ENCODE measurements at regions not wholly inside any gene's neighbourhood (a gene's known extent, or its start where the extent isn't known, plus 50 kb on each side); places are given as distances from the start of the nearest gene placed in this dataset.
"Not testable (repeated sequence)": the region's sequence is repeated elsewhere in the genome, so short reads cannot be mapped to it uniquely, and the experiment has no call there.

DNA sequence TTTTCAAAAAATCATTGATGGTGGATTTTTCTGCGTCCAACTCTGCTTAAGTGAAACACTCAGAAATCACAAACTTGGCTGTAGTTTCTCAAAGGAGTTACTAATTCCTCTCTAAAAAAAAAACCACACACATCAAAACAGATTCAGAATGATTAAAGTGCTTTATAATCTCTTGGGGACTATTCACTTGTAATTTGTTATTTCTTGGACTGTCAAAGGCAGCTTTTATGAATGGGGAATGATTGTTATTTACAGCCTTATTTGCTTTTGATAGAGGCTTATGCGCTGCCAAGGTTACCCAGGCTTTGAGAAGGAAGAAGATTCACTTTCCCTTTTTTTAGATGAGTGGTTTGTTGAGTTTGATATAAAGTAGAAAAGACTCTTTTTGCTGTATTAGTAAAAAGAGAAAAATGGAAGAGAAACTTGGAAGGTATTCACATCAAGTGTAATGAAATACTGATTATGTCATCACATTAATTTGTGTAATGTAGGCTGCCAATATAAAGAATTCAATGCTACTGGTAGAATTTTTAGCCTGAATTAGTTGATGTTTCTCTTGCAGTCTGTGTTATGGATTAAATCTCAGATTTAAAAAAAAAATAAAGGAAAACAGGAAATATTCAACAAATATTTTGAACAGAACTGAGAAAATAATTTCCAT is 381.0 kb upstream of the SASH1 start:
- no peaks in the 10 kb centered on the region for H3K27me3 ChIP-seq (ENCODE audit: insufficient read depth, low read length, poor library complexity, severe bottlenecking)
- H3K27ac Mint-ChIP-seq, result no peak overlapping the region
- no peaks in the 10 kb centered on the region for H3K27me3 Mint-ChIP-seq
- H3K4me3 ChIP-seq (ENCODE audit: low read length), result no peak overlapping the region
- no peaks in the 10 kb centered on the region for H3K9me3 ChIP-seq (ENCODE audit: low read length)
- no peaks in the 10 kb centered on the region for H3K36me3 Mint-ChIP-seq
- CTCF ChIA-PET, result no interaction called here
- POLR2A ChIA-PET, result no interaction called here
- no peaks in the 10 kb centered on the region for H3K4me1 ChIP-seq (ENCODE audit: insufficient read depth, low read length)
- peaks cover 0 to 6% (median 4%) of the 10 kb centered on the region in 5 donors for H3K9me3 Mint-ChIP-seq
- H3K36me3 ChIP-seq (ENCODE audit: insufficient read depth, low read length), result no peaks in the 10 kb centered on the region
- no peak overlapping the region for H3K4me3 Mint-ChIP-seq
- DNase-seq, result no peak
- no peak overlapping the region for H3K27ac ChIP-seq (ENCODE audit: low read depth, low read length)
- no peaks in the 10 kb centered on the region for H3K4me1 Mint-ChIP-seq

- DNase-seq; H3K36me3 Mint-ChIP-seq; H3K4me1 Mint-ChIP-seq; H3K4me1 ChIP-seq (ENCODE audit: insufficient read depth, low read length); H3K27me3 Mint-ChIP-seq; H3K36me3 ChIP-seq (ENCODE audit: insufficient read depth, low read length); H3K27ac ChIP-seq (ENCODE audit: low read depth, low read length); H3K4me3 Mint-ChIP-seq; H3K9me3 Mint-ChIP-seq; H3K27ac Mint-ChIP-seq; POLR2A ChIA-PET; H3K9me3 ChIP-seq (ENCODE audit: low read length); CTCF ChIA-PET; H3K27me3 ChIP-seq (ENCODE audit: insufficient read depth, low read length, poor library complexity, severe bottlenecking); H3K4me3 ChIP-seq (ENCODE audit: low read length): not testable (repeated sequence)
Observed at GRCh38 chr6:147965448-147965847, 377.2 kb upstream of the SASH1 start.

DNA sequence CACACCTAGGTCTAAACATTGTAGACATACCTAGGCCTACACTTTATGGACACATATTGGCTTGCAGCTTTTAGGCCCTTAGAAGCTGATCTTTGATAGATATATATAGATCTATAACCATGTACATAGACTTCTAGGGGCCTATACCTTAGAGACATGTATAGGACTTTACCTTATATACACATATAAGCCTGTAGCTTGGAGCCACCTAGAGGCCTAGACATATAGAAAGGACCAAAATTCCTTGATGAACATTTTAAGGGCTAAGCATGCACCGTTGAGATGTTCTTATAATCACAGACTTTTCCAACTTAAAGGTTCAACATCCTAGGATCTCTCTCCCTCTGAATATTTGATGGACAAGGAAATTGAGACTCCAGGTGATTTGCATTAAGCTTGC is 371.7 kb upstream of the SASH1 start:
- H3K27me3 ChIP-seq (ENCODE audit: insufficient read depth, low read length, poor library complexity, severe bottlenecking), result no peaks in the 10 kb centered on the region
- DNase-seq, result no peak
- no peaks in the 10 kb centered on the region for H3K4me1 ChIP-seq (ENCODE audit: insufficient read depth, low read length)
- ChIA-PET POLR2A (no interaction called here), CTCF (no interaction called here)
- no peaks in the 10 kb centered on the region for H3K9me3 ChIP-seq (ENCODE audit: low read length)
- H3K36me3 ChIP-seq (ENCODE audit: insufficient read depth, low read length), result no peaks in the 10 kb centered on the region
- H3K4me3 ChIP-seq (ENCODE audit: low read length), result no peak overlapping the region
- Mint-ChIP-seq H3K9me3 (peaks cover 0 to 2% (median 0%) of the 10 kb centered on the region in 5 donors), H3K27ac (no peak overlapping the region), H3K27me3 (no peaks in the 10 kb centered on the region), H3K4me1 (no peaks in the 10 kb centered on the region), H3K36me3 (no peaks in the 10 kb centered on the region), H3K4me3 (no peak overlapping the region)
- H3K27ac ChIP-seq (ENCODE audit: low read depth, low read length), result no peak overlapping the region

- no peak for DNase-seq
- Histone ChIP-seq H3K27me3 (ENCODE audit: insufficient read depth, low read length, poor library complexity, severe bottlenecking) (no peaks in the 10 kb centered on the region), H3K9me3 (ENCODE audit: low read length) (no peaks in the 10 kb centered on the region), H3K4me3 (ENCODE audit: low read length) (no peak overlapping the region), H3K36me3 (ENCODE audit: insufficient read depth, low read length) (no peaks in the 10 kb centered on the region), H3K4me1 (ENCODE audit: insufficient read depth, low read length) (no peaks in the 10 kb centered on the region), H3K27ac (ENCODE audit: low read depth, low read length) (no peak overlapping the region)
- H3K27ac Mint-ChIP-seq, result no peak overlapping the region
- ChIA-PET CTCF (no interaction called here), POLR2A (no interaction called here)
- H3K27me3 Mint-ChIP-seq, result no peaks in the 10 kb centered on the region
- no peaks in the 10 kb centered on the region for H3K4me1 Mint-ChIP-seq
- no peak overlapping the region for H3K4me3 Mint-ChIP-seq
- H3K9me3 Mint-ChIP-seq, result peaks cover 0 to 2% (median 0%) of the 10 kb centered on the region in 5 donors
- no peaks in the 10 kb centered on the region for H3K36me3 Mint-ChIP-seq
Observed at GRCh38 chr6:147972448-147972847, 370.2 kb upstream of the SASH1 start.

DNA sequence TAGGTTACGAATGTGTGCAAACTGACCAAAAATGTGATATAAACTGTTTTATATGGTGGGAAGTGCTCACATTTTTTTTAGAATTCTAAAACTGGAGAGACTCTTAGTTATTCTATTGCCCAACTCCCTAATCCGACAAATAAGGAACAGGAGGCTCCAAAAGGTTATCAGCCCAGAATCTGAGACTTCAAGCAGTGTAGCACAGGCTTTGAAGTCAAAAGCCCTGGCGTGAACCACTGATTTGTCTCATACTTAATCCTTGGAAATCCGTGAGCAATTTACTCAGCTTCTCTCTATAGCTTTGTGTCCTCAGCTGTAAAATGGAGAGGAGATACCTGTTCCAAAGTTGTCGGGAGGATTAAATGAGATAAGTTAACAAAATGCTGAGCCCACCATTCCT is 368.8 kb upstream of the SASH1 start:
- Histone ChIP-seq H3K4me3 (ENCODE audit: low read length) (no peak overlapping the region), H3K9me3 (ENCODE audit: low read length) (no peaks in the 10 kb centered on the region), H3K27ac (ENCODE audit: low read depth, low read length) (no peak overlapping the region), H3K27me3 (ENCODE audit: insufficient read depth, low read length, poor library complexity, severe bottlenecking) (no peaks in the 10 kb centered on the region), H3K4me1 (ENCODE audit: insufficient read depth, low read length) (no peaks in the 10 kb centered on the region), H3K36me3 (ENCODE audit: insufficient read depth, low read length) (no peaks in the 10 kb centered on the region)
- Mint-ChIP-seq H3K27me3 (no peaks in the 10 kb centered on the region), H3K27ac (no peak overlapping the region), H3K4me1 (no peaks in the 10 kb centered on the region), H3K4me3 (no peak overlapping the region), H3K9me3 (no peaks in the 10 kb centered on the region), H3K36me3 (no peaks in the 10 kb centered on the region)
- no peak for DNase-seq
- ChIA-PET POLR2A (no interaction called here), CTCF (no interaction called here)

DNA sequence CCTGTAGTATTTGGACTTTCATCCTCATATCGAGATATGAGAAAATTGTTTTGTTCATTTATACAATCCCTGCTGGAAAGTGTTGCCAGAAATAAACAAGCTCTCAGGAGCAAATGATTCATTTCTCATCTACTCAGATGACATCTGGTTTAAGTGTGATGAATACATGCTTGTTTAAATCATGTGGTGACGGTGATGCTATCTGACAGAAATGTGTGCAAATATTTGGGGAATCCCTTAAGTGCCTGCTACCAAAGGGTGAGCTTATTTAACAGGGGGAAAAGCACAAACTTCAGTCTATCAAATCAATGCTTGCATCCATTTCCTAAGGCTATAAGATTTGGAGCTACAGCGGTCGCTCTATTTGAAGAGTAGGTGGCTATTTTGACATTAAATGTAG is 368.3 kb upstream of the SASH1 start:
- Mint-ChIP-seq H3K27me3 (no peaks in the 10 kb centered on the region), H3K9me3 (no peaks in the 10 kb centered on the region), H3K4me1 (no peaks in the 10 kb centered on the region), H3K27ac (no peak overlapping the region), H3K4me3 (no peak overlapping the region), H3K36me3 (no peaks in the 10 kb centered on the region)
- ChIA-PET POLR2A (no interaction called here), CTCF (no interaction called here)
- Histone ChIP-seq H3K36me3 (ENCODE audit: insufficient read depth, low read length) (no peaks in the 10 kb centered on the region), H3K27me3 (ENCODE audit: insufficient read depth, low read length, poor library complexity, severe bottlenecking) (no peaks in the 10 kb centered on the region), H3K4me3 (ENCODE audit: low read length) (no peak overlapping the region), H3K4me1 (ENCODE audit: insufficient read depth, low read length) (no peaks in the 10 kb centered on the region), H3K9me3 (ENCODE audit: low read length) (no peaks in the 10 kb centered on the region), H3K27ac (ENCODE audit: low read depth, low read length) (no peak overlapping the region)
- no peak for DNase-seq

- CTCF ChIA-PET, result no interaction called here
Observed at GRCh38 chr6:147977851-147978465, 364.7 kb upstream of the SASH1 start.

GRCh38 chr6:147979966-147980365 is 362.7 kb upstream of the SASH1 start:
- CTCF ChIA-PET, result no interaction called here
- POLR2A ChIA-PET, result no interaction called here

More at GRCh38 chr6:147977851-147978465, 364.7 kb upstream of the SASH1 start:
- Histone ChIP-seq H3K36me3 (ENCODE audit: insufficient read depth, low read length) (no peaks in the 10 kb centered on the region), H3K27me3 (ENCODE audit: insufficient read depth, low read length, poor library complexity, severe bottlenecking) (no peaks in the 10 kb centered on the region), H3K27ac (ENCODE audit: low read depth, low read length) (no peak overlapping the region), H3K4me3 (ENCODE audit: low read length) (no peak overlapping the region), H3K4me1 (ENCODE audit: insufficient read depth, low read length) (no peaks in the 10 kb centered on the region), H3K9me3 (ENCODE audit: low read length) (no peaks in the 10 kb centered on the region)
- Mint-ChIP-seq H3K4me1 (no peaks in the 10 kb centered on the region), H3K4me3 (no peak overlapping the region), H3K36me3 (no peaks in the 10 kb centered on the region), H3K27ac (no peak overlapping the region), H3K27me3 (no peaks in the 10 kb centered on the region), H3K9me3 (no peaks in the 10 kb centered on the region)
- POLR2A ChIA-PET, result no interaction called here
- DNase-seq, result no peak

More at GRCh38 chr6:147979966-147980365, 362.7 kb upstream of the SASH1 start:
- Mint-ChIP-seq H3K4me1 (no peaks in the 10 kb centered on the region), H3K9me3 (no peaks in the 10 kb centered on the region), H3K27ac (no peak overlapping the region), H3K27me3 (no peaks in the 10 kb centered on the region), H3K4me3 (no peak overlapping the region), H3K36me3 (no peaks in the 10 kb centered on the region)
- H3K36me3 ChIP-seq (ENCODE audit: insufficient read depth, low read length), result no peaks in the 10 kb centered on the region
- no peaks in the 10 kb centered on the region for H3K9me3 ChIP-seq (ENCODE audit: low read length)
- DNase-seq, result no peak
- no peaks in the 10 kb centered on the region for H3K27me3 ChIP-seq (ENCODE audit: insufficient read depth, low read length, poor library complexity, severe bottlenecking)
- no peak overlapping the region for H3K4me3 ChIP-seq (ENCODE audit: low read length)
- H3K4me1 ChIP-seq (ENCODE audit: insufficient read depth, low read length), result no peaks in the 10 kb centered on the region
- H3K27ac ChIP-seq (ENCODE audit: low read depth, low read length), result no peak overlapping the region

All from CD8-positive, alpha-beta memory T cell (primary cell).